ENCODE measurements at regions not wholly inside any gene's neighbourhood (a gene's known extent, or its start where the extent isn't known, plus 50 kb on each side); places are given as distances from the start of the nearest gene placed in this dataset.

- DNase-seq (ENCODE audit: low read depth): no peak
Measured at GRCh38 chr16:73378471-73378870, 330.5 kb upstream of the ZFHX3 start.

- no peak for DNase-seq (ENCODE audit: low read depth)
Measured at GRCh38 chr16:73371584-73372319, 323.8 kb upstream of the ZFHX3 start.

GRCh38 chr16:73369851-73370250 is 321.9 kb upstream of the ZFHX3 start:
- no peak for DNase-seq (ENCODE audit: low read depth)

- DNase-seq (ENCODE audit: low read depth): no peak
Measured at GRCh38 chr16:73368715-73369114, 320.8 kb upstream of the ZFHX3 start.

- DNase-seq (ENCODE audit: low read depth): peak; percentile 32
Measured at GRCh38 chr16:73365016-73365551, 317.2 kb upstream of the ZFHX3 start.

GRCh38 chr16:73364413-73364812 is 316.5 kb upstream of the ZFHX3 start:
- no peak for DNase-seq (ENCODE audit: low read depth)

GRCh38 chr16:73361061-73361460 is 313.1 kb upstream of the ZFHX3 start:
- DNase-seq (ENCODE audit: low read depth): no peak

GRCh38 chr16:73356401-73357079 is 308.6 kb upstream of the ZFHX3 start:
- no peak for DNase-seq (ENCODE audit: low read depth)

GRCh38 chr16:73355981-73356380 is 308.1 kb upstream of the ZFHX3 start:
- DNase-seq (ENCODE audit: low read depth): no peak

- no peak for DNase-seq (ENCODE audit: low read depth)
Measured at GRCh38 chr16:73354434-73354833, 306.5 kb upstream of the ZFHX3 start.

GRCh38 chr16:73350707-73351452 is 303.0 kb upstream of the ZFHX3 start:
- no peak for DNase-seq (ENCODE audit: low read depth)

GRCh38 chr16:73347500-73348375 is 299.8 kb upstream of the ZFHX3 start:
- no peak for DNase-seq (ENCODE audit: low read depth)

- DNase-seq (ENCODE audit: low read depth): no peak
Measured at GRCh38 chr16:73339821-73340220, 291.9 kb upstream of the ZFHX3 start.

GRCh38 chr16:73337373-73338296 is 289.7 kb upstream of the ZFHX3 start:
- no peak for DNase-seq (ENCODE audit: low read depth)

- DNase-seq (ENCODE audit: low read depth): no peak
Measured at GRCh38 chr16:73329358-73330286, 281.7 kb upstream of the ZFHX3 start.

GRCh38 chr16:73326770-73327470 is 279.0 kb upstream of the ZFHX3 start:
- no peak for DNase-seq (ENCODE audit: low read depth)

- DNase-seq (ENCODE audit: low read depth): no peak
Measured at GRCh38 chr16:73326221-73326620, 278.3 kb upstream of the ZFHX3 start.

- DNase-seq (ENCODE audit: low read depth): no peak
Measured at GRCh38 chr16:73323880-73324279, 276.0 kb upstream of the ZFHX3 start.
